ENCODE measurements at regions not wholly inside any gene's neighbourhood (a gene's known extent, or its start where the extent isn't known, plus 50 kb on each side); places are given as distances from the start of the nearest gene placed in this dataset.

- DNase-seq (ENCODE audit: low read depth), result no peak
Observed at GRCh38 chr17:36816214-36816906, 120.9 kb upstream of the LHX1 start.

GRCh38 chr17:36816907-36817288, 120.4 kb upstream of the LHX1 start:
- DNase-seq (ENCODE audit: low read depth), result no peak

GRCh38 chr17:36817483-36818048, 119.7 kb upstream of the LHX1 start:
- DNase-seq (ENCODE audit: low read depth), result no peak

- no peak for DNase-seq (ENCODE audit: low read depth)
Observed at GRCh38 chr17:36818134-36818825, 119.0 kb upstream of the LHX1 start.

- DNase-seq (ENCODE audit: low read depth), result no peak
Observed at GRCh38 chr17:36823850-36824677, 113.2 kb upstream of the LHX1 start.

- DNase-seq (ENCODE audit: low read depth), result no peak
Observed at GRCh38 chr17:36824678-36825101, 112.6 kb upstream of the LHX1 start.

- DNase-seq (ENCODE audit: low read depth), result no peak
Observed at GRCh38 chr17:36825113-36825512, 112.2 kb upstream of the LHX1 start.

GRCh38 chr17:36825521-36825920, 111.8 kb upstream of the LHX1 start:
- DNase-seq (ENCODE audit: low read depth), result no peak

GRCh38 chr17:36825951-36826350, 111.3 kb upstream of the LHX1 start:
- DNase-seq (ENCODE audit: low read depth), result no peak

- DNase-seq (ENCODE audit: low read depth), result no peak
Observed at GRCh38 chr17:36827081-36827480, 110.2 kb upstream of the LHX1 start.

GRCh38 chr17:36829676-36830075, 107.6 kb upstream of the LHX1 start:
- no peak for DNase-seq (ENCODE audit: low read depth)

GRCh38 chr17:36833279-36833678, 104.0 kb upstream of the LHX1 start:
- no peak for DNase-seq (ENCODE audit: low read depth)

- no peak for DNase-seq (ENCODE audit: low read depth)
Observed at GRCh38 chr17:36835036-36835435, 102.2 kb upstream of the LHX1 start.

- no peak for DNase-seq (ENCODE audit: low read depth)
Observed at GRCh38 chr17:36837195-36837938, 99.9 kb upstream of the LHX1 start.

- DNase-seq (ENCODE audit: low read depth), result no peak
Observed at GRCh38 chr17:36837939-36838272, 99.4 kb upstream of the LHX1 start.

GRCh38 chr17:36839256-36839655, 98.0 kb upstream of the LHX1 start:
- no peak for DNase-seq (ENCODE audit: low read depth)

- DNase-seq (ENCODE audit: low read depth), result no peak
Observed at GRCh38 chr17:36840796-36841195, 96.5 kb upstream of the LHX1 start.

- no peak for DNase-seq (ENCODE audit: low read depth)
Observed at GRCh38 chr17:36842231-36842819, 95.0 kb upstream of the LHX1 start.

- DNase-seq (ENCODE audit: low read depth), result no peak
Observed at GRCh38 chr17:36842963-36843558, 94.2 kb upstream of the LHX1 start.

GRCh38 chr17:36844013-36844412, 93.3 kb upstream of the LHX1 start:
- DNase-seq (ENCODE audit: low read depth), result no peak

- DNase-seq (ENCODE audit: low read depth), result no peak
Observed at GRCh38 chr17:36844601-36845000, 92.7 kb upstream of the LHX1 start.
